Gastrocnemius medialis (tissue), 4 donors: ENCODE measurements at regions not wholly inside any gene's neighbourhood (a gene's known extent, or its start where the extent isn't known, plus 50 kb on each side); places are given as distances from the start of the nearest gene placed in this dataset.

ENCODE experiments used
- CTCF ChIP-seq, 5 experiments: fragments of 450-650 bp in 3 of 5; fragments of 200-600 bp in 2 of 5; sonication (generic) in 2 of 5; IDR thresholded peaks in 4 of 5; conservative IDR thresholded peaks in 1 of 5; 1 replicate in 4 of 5; 2 replicates in 1 of 5; pipeline ENCODE4 v1.5.1; 2016 to 2019; ENCODE audit warnings: antibody characterized with exemption in 5 of 5, mild to moderate bottlenecking in 3 of 5, moderate library complexity in 3 of 5
- POLR2A ChIP-seq, 2 donors: fragments of 450-650 bp; IDR thresholded peaks; one replicate each; pipeline ENCODE4 v1.6.1; 2017; ENCODE audit warnings: antibody characterized with exemption in 2 of 2, mild to moderate bottlenecking in 2 of 2, moderate library complexity in 2 of 2

- TF ChIP-seq POLR2A (IDR thresholded peaks at IDR 0.05) = no peak
- no peak for TF ChIP-seq CTCF (IDR thresholded peaks at IDR 0.05 in 4 of 5, conservative IDR thresholded peaks at IDR 0.05 in 1 of 5)
Observed at GRCh38 chr10:106378251-106378650, 786.3 kb downstream of the SORCS1 start.
